Hematopoietic multipotent progenitor cell treated with erythropoietin and hydrocortisone succinate and interleukin-3 and kit ligand, for 17 days (in vitro differentiated cells): ENCODE measurements at regions not wholly inside any gene's neighbourhood (a gene's known extent, or its start where the extent isn't known, plus 50 kb on each side); places are given as distances from the start of the nearest gene placed in this dataset.

Experiments used
- DNase-seq: peaks from one replicate; pipeline ENCODE4 v3.0.0-alpha.2; 2015; ENCODE audit warnings: low spot score

GRCh38 chr3:17983106-17983505 lies 240.7 kb upstream of the TBC1D5 start:
- DNase-seq, result no peak

GRCh38 chr3:17982211-17982880 lies 239.9 kb upstream of the TBC1D5 start:
- no peak for DNase-seq

GRCh38 chr3:17980863-17981262 lies 238.4 kb upstream of the TBC1D5 start:
- no peak for DNase-seq

GRCh38 chr3:17979911-17980310 lies 237.5 kb upstream of the TBC1D5 start:
- no peak for DNase-seq

- DNase-seq, result no peak
Observed at GRCh38 chr3:17979252-17979651, 236.8 kb upstream of the TBC1D5 start.

- DNase-seq, result no peak
Observed at GRCh38 chr3:17974206-17974841, 231.9 kb upstream of the TBC1D5 start.

- no peak for DNase-seq
Observed at GRCh38 chr3:17972959-17973906, 230.8 kb upstream of the TBC1D5 start.

- no peak for DNase-seq
Observed at GRCh38 chr3:17972476-17972875, 230.0 kb upstream of the TBC1D5 start.

- DNase-seq, result no peak
Observed at GRCh38 chr3:17972030-17972429, 229.6 kb upstream of the TBC1D5 start.

- no peak for DNase-seq
Observed at GRCh38 chr3:17969985-17970568, 227.6 kb upstream of the TBC1D5 start.

GRCh38 chr3:17969244-17969643 lies 226.8 kb upstream of the TBC1D5 start:
- DNase-seq, result no peak

GRCh38 chr3:17967953-17968607 lies 225.6 kb upstream of the TBC1D5 start:
- DNase-seq, result no peak

GRCh38 chr3:17967111-17967510 lies 224.7 kb upstream of the TBC1D5 start:
- no peak for DNase-seq

GRCh38 chr3:17965331-17965730 lies 222.9 kb upstream of the TBC1D5 start:
- no peak for DNase-seq

- no peak for DNase-seq
Observed at GRCh38 chr3:17964108-17964507, 221.7 kb upstream of the TBC1D5 start.

- DNase-seq, result no peak
Observed at GRCh38 chr3:17955411-17955810, 213.0 kb upstream of the TBC1D5 start.

- no peak for DNase-seq
Observed at GRCh38 chr3:17954801-17955200, 212.4 kb upstream of the TBC1D5 start.

- DNase-seq, result no peak
Observed at GRCh38 chr3:17951241-17951640, 208.8 kb upstream of the TBC1D5 start.

- DNase-seq, result no peak
Observed at GRCh38 chr3:17949101-17949500, 206.7 kb upstream of the TBC1D5 start.

- DNase-seq, result no peak
Observed at GRCh38 chr3:17947833-17948232, 205.4 kb upstream of the TBC1D5 start.

- no peak for DNase-seq
Observed at GRCh38 chr3:17946619-17947018, 204.2 kb upstream of the TBC1D5 start.
